OCI-LY1 (cell line): ENCODE measurements at regions not wholly inside any gene's neighbourhood (a gene's known extent, or its start where the extent isn't known, plus 50 kb on each side); places are given as distances from the start of the nearest gene placed in this dataset.

Source experiments
- H2AFZ ChIP-seq: fragments of 200-600 bp; sonication (generic), shearing (Covaris generic); 2 replicates; pipeline ENCODE4 v1.6.0; 2014; ENCODE audit warnings: antibody characterized with exemption, mild to moderate bottlenecking, low read length
- H3F3A ChIP-seq: fragments of 200-600 bp; sonication (generic), shearing (Covaris generic); 2 replicates; pipeline ENCODE4 v1.6.0; 2014; ENCODE audit warnings: mild to moderate bottlenecking, antibody characterized with exemption, low read length, moderate library complexity; ENCODE audit not compliant: insufficient read depth
- H3K27ac ChIP-seq: fragments of 200-600 bp; sonication (generic); 2 replicates; pipeline ENCODE4 v1.5.1; 2014; ENCODE audit warnings: low read length, mixed run types, mild to moderate bottlenecking, low read depth; ENCODE audit not compliant: poor library complexity, severe bottlenecking
- H3K27me3 ChIP-seq: fragments of 200-600 bp; sonication (generic); 2 replicates; pipeline ENCODE4 v1.6.0; 2014; ENCODE audit warnings: antibody characterized with exemption, mild to moderate bottlenecking, low read length, moderate library complexity; ENCODE audit not compliant: insufficient read depth
- H3K36me3 ChIP-seq: fragments of 200-600 bp; sonication (generic); 2 replicates; pipeline ENCODE4 v1.6.1; 2014; ENCODE audit warnings: mild to moderate bottlenecking, antibody characterized with exemption, low read length, moderate library complexity, mixed read lengths; ENCODE audit not compliant: insufficient read depth
- H3K4me1 ChIP-seq: fragments of 200-600 bp; sonication (generic); 2 replicates; pipeline ENCODE4 v1.5.1; 2014; ENCODE audit warnings: mild to moderate bottlenecking, low read length, moderate library complexity; ENCODE audit not compliant: insufficient read depth, severe bottlenecking
- H3K4me2 ChIP-seq: fragments of 200-600 bp; sonication (generic), shearing (Covaris generic); 2 replicates; pipeline ENCODE4 v1.6.1; 2014; ENCODE audit warnings: low read length
- H3K4me3 ChIP-seq: fragments of 200-600 bp; sonication (generic); 2 replicates; pipeline ENCODE4 v1.5.1; 2014; ENCODE audit warnings: low read length, low read depth, mild to moderate bottlenecking, mixed read lengths; ENCODE audit not compliant: poor library complexity, severe bottlenecking
- H3K79me2 ChIP-seq: fragments of 200-600 bp; shearing (Covaris generic); 2 replicates; pipeline ENCODE4 v1.6.1; 2016; ENCODE audit warnings: mixed run types, low read length, mixed read lengths; ENCODE audit not compliant: insufficient read depth
- H3K9ac ChIP-seq: fragments of 200-600 bp; sonication (generic), shearing (Covaris generic); 2 replicates; pipeline ENCODE4 v1.6.1; 2014; ENCODE audit warnings: mild to moderate bottlenecking, low read length, mixed read lengths
- H3K9me2 ChIP-seq: fragments of 200-600 bp; sonication (generic), shearing (Covaris generic); 2 replicates; pipeline ENCODE4 v1.6.1; 2014; ENCODE audit warnings: low read depth, mild to moderate bottlenecking, low read length, mixed read lengths
- H3K9me3 ChIP-seq: fragments of 200-600 bp; shearing (Covaris generic); 2 replicates; pipeline ENCODE4 v1.6.1; 2014; ENCODE audit warnings: low read length, mixed read lengths
- H4K20me1 ChIP-seq: fragments of 200-600 bp; sonication (generic), shearing (Covaris generic); 2 replicates; pipeline ENCODE4 v1.6.0; 2016; ENCODE audit warnings: mild to moderate bottlenecking, low read length; ENCODE audit not compliant: insufficient read depth
- EZH2 ChIP-seq: fragments of 200-600 bp; sonication (generic), shearing (Covaris generic); IDR thresholded peaks from 2 replicates; pipeline ENCODE4 v1.8.0; 2017; ENCODE audit warnings: borderline replicate concordance, mixed run types, mild to moderate bottlenecking, antibody characterized with exemption, low read length, moderate library complexity, mixed read lengths
- TF ChIP-seq, protein P1 (sequence below): fragments of 200-600 bp; sonication (generic), shearing (Covaris generic); IDR thresholded peaks from 2 replicates; pipeline ENCODE4 v1.5.1; 2017; ENCODE audit warnings: mild to moderate bottlenecking, antibody characterized with exemption, low read length, moderate library complexity, mixed read lengths

DNA sequence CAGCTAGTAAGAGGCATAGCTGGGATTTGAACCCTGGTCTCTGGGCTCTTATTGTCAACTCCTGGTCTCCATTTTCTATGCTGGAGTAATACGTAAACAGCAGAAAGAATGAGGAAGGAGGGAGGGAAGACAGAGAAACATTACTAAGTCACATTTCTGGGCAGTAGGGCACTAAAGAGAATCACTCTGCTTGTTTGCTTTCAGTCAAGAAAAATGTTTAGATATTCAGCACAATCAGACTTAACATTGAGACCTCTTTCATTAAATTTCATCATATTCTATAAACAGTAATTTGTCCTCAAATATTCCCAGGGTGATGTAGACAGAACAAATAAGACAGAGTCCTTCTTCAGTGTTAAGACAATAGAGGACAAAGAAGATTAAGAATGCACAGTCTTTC is 67.7 kb upstream of the BNC1 start:
- Histone ChIP-seq H2AFZ (no peak overlapping the region), H4K20me1 (no peaks in the 10 kb centered on the region), H3K9me2 (no peaks in the 10 kb centered on the region), H3F3A (no peaks in the 10 kb centered on the region), H3K27me3 (0 out of 2 replicates have a peak, but pooled peaks cover 4% of the 10 kb centered on the region), H3K79me2 (no peaks in the 10 kb centered on the region), H3K9ac (no peak overlapping the region), H3K4me2 (no peak overlapping the region), H3K4me3 (no peak overlapping the region), H3K4me1 (no peaks in the 10 kb centered on the region), H3K36me3 (no peaks in the 10 kb centered on the region), H3K9me3 (no peaks in the 10 kb centered on the region), H3K27ac (no peak overlapping the region)
- TF ChIP-seq, protein P1, sequence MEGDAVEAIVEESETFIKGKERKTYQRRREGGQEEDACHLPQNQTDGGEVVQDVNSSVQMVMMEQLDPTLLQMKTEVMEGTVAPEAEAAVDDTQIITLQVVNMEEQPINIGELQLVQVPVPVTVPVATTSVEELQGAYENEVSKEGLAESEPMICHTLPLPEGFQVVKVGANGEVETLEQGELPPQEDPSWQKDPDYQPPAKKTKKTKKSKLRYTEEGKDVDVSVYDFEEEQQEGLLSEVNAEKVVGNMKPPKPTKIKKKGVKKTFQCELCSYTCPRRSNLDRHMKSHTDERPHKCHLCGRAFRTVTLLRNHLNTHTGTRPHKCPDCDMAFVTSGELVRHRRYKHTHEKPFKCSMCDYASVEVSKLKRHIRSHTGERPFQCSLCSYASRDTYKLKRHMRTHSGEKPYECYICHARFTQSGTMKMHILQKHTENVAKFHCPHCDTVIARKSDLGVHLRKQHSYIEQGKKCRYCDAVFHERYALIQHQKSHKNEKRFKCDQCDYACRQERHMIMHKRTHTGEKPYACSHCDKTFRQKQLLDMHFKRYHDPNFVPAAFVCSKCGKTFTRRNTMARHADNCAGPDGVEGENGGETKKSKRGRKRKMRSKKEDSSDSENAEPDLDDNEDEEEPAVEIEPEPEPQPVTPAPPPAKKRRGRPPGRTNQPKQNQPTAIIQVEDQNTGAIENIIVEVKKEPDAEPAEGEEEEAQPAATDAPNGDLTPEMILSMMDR, result no peak
- TF ChIP-seq EZH2, result no peak

DNA sequence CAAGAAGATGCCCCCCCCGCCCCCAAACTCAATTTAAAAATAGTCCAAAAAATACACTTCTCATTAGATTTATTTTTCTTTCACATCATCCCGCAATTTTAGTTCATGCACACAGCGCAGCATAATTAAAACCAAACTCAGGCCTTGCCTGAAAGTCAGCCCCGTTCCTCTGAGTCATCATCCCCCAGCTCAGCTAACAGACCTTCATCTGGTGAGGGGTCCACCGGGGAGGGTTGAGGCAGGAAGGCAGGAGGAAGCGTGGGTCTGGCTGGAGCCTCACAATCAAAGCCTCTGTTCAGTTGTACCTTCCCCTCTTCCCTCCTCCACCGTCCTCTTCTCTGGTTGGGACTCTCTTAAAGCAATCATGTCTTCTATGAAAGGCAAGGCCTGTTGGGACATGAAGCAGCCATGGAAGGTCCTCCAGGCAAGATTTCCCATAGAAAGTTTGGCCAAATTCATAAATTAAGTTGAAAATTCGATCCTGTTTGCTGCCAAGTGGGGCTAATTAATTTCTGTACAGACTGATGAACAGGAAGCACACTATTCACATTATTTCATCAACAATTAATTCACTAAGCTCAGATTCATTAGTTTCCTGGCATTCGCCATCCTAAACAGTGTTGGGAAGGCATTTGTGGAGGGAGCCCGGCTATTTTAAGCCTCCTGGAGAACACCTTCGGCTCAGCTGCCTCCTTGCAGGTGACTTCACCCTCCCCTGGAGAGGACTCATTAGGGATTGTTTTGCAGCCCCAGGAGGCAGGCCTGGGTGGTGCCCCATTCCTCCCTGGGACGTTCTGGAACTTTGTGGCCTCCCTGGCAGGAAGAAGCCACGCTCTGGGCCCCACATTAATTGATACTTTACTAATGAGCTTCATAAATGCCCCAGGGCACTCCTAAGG is 72.3 kb upstream of the BNC1 start:
- Histone ChIP-seq H3K36me3 (no peaks in the 10 kb centered on the region), H3K4me3 (no peak overlapping the region), H3K79me2 (no peaks in the 10 kb centered on the region), H3K27ac (no peak overlapping the region), H4K20me1 (no peaks in the 10 kb centered on the region), H3F3A (no peaks in the 10 kb centered on the region), H3K27me3 (0 out of 2 replicates have a peak, but pooled peaks cover 4% of the 10 kb centered on the region), H3K4me1 (no peaks in the 10 kb centered on the region), H3K9me3 (no peaks in the 10 kb centered on the region), H3K4me2 (no peak overlapping the region), H3K9ac (no peak overlapping the region), H2AFZ (no peak overlapping the region), H3K9me2 (no peaks in the 10 kb centered on the region)
- TF ChIP-seq, protein P1, result no peak
- TF ChIP-seq EZH2, result no peak

DNA sequence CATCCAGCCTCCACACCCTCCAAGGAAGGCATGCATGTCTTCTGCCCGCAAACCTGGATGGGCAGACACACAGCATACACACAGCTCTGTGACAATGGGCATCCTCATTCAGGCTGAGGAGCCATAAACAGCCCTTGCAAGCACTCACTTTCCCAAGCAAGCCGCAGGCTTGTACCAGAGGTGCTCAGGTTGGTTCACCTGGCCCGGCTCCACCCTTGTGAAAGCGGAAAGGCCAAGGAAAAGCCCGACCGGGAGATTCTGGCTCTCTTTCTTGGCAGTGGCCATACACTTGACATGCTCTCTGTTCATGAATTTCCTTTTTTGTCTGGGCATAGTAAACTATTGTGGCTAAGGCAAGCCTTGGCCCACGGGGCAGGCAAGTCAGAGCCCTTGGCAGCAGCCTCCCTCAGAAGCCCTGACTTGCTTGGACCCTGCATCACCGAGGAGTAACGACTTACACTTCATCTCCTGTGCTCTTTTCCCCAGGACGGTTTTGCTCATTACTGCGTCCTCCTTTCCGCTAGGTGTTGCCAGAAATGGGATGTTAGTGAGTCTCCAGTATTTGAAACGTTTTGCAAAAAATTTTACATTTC is 74.6 kb upstream of the BNC1 start:
- Histone ChIP-seq H3K9me3 (no peaks in the 10 kb centered on the region), H3F3A (no peaks in the 10 kb centered on the region), H3K9me2 (no peaks in the 10 kb centered on the region), H3K79me2 (no peaks in the 10 kb centered on the region), H3K4me2 (no peak overlapping the region), H3K4me3 (no peak overlapping the region), H3K36me3 (no peaks in the 10 kb centered on the region), H2AFZ (no peak overlapping the region), H3K27ac (no peak overlapping the region), H3K4me1 (no peaks in the 10 kb centered on the region), H3K9ac (no peak overlapping the region), H4K20me1 (no peaks in the 10 kb centered on the region), H3K27me3 (0 out of 2 replicates have a peak, but pooled peaks cover 2% of the 10 kb centered on the region)
- no peak for TF ChIP-seq EZH2
- TF ChIP-seq, protein P1, result no peak
